HCEC 1CT (cell line): ENCODE measurements at regions not wholly inside any gene's neighbourhood (a gene's known extent, or its start where the extent isn't known, plus 50 kb on each side); places are given as distances from the start of the nearest gene placed in this dataset.
"Not testable (repeated sequence)": the region's sequence is repeated elsewhere in the genome, so short reads cannot be mapped to it uniquely, and the experiment has no call there.

Experiments used
- DNase-seq: peaks from one replicate; pipeline ENCODE4 v3.0.0-alpha.2; 2017

DNA sequence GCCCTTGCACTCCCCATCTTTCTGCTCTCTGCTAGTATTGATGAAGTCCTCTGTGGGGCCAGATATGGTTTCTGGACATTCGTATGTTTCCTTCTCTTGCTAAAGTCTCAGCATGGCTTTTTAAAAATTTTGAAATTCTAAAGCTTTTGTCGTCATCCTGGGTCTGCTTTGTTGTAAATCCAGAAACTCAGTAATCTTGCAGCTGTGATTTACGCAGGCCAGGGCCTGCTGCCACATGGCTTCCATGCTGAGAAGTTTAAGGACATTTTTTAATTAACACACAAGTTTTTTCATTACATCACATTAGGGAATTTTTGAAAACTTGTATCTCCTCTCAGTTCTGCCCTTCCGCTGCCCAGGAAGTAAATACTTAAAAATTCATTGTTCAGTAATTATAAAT, 686.1 kb upstream of the IGFBP3 start:
- no peak for DNase-seq

- no peak for DNase-seq
Measured at GRCh38 chr7:46606761-46607160, 685.7 kb upstream of the IGFBP3 start.

DNA sequence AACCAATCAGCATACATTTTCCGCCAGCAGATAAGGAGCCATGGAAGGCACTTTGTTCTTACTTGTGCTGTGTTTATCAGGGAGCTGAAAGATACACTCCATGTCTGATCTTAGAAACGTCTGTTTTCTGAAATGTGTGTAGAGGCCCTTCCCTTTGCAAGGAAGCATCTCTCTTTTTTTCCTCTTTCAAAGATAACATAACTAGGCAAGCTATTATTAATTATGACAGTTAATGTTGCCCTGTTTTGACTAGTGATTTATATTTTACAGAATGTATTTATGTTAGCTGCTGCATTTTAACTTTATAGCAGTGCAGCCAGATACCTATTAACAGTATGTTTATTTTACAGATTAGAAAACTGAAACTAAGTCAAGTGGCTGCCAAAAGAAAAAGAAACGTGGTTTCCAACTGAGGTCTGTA, 683.2 kb upstream of the IGFBP3 start:
- DNase-seq: no peak

GRCh38 chr7:46603780-46604179, 682.7 kb upstream of the IGFBP3 start:
- peak; percentile 79 for DNase-seq

GRCh38 chr7:46603296-46603752, 682.3 kb upstream of the IGFBP3 start:
- no peak for DNase-seq

GRCh38 chr7:46600340-46600739, 679.3 kb upstream of the IGFBP3 start:
- no peak for DNase-seq

- not testable (repeated sequence) for DNase-seq
Measured at GRCh38 chr7:46594831-46595230, 673.8 kb upstream of the IGFBP3 start.

DNA sequence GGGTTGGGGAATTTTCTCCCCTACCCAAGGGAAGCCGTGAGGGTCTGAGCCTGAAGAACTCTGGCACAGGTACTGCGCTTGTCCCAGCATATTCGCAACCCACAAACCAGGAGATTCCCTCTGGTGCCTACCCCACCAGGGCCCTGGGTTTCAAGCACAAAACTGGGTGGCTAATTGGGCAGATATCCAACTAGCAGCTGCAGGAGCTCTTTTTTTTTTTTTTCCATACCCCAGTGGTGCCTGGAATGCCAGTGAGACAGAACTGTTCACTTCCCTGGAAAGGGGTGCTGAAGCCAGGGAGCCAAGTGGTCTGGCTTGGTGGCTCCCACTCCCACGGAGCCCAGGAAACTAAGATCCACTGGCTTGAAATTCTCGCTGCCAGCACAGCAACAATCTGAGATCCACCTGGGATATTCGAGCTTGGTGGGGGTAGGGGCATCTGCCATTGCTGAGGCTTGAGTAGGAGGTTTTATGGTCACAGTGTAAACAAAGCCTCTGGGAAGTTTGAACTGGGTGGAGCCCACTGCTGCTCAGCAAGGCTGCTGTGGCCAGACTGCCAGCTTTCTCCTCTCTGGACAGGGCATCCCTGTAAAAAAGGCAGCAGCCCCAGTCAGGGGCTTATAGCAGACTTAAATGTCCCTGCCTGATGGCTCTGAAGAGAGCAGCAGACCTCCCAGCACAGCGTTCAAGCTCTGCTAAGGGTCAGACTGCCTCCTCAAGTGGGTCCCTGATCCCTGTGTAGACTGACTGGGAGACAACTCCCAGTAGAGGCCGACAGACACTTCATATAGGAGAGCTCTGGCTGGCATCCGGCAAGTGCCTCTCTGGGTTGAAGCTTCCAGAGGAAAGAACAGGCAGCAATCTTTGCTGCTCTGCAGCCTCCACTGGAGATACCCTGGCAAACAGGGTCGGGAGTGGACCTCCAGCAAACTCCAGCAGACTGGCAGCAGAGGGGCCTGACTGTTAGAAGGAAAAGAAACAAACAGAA, 670.1 kb upstream of the IGFBP3 start:
- not testable (repeated sequence) for DNase-seq

DNA sequence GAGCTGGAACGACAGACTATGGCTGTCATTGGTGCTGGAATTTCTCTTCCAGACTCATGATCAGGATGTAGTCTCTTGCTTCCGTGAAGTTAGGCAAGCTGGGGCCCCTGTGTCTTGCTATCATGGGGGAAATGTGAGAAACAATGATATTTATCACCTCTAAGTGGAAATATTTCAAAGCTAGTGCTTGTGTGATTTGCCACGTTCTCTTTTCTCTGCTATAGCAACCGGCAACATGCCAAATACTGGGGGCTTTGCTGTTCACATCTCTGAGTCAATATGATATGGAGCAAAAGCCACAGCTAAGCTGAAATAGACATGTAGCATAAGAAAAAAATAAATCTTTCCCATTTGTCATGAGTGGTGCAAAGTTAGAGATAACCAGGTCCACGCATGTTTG, 668.2 kb upstream of the IGFBP3 start:
- DNase-seq: no peak

- DNase-seq: peak; percentile 42
Measured at GRCh38 chr7:46586406-46586805, 665.3 kb upstream of the IGFBP3 start.

DNA sequence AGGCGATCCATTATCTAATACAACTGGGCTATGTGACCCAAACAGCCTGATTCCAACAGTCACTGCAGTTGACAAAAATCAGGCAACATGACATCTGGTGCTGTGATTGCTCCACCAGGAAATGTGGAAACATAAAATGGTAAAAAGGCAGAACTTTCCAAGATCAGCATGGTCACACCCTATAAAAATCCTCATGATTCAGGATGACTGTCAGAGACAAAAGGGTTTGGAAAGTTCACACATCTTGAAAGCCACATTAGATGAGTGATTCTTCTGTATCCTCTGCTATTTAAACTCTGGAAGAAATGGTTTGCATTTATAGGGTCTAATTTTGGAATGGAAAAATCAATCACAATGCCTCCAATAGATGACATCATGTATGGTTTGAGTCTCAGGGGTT, 662.6 kb upstream of the IGFBP3 start:
- peak; percentile 70 for DNase-seq

DNA sequence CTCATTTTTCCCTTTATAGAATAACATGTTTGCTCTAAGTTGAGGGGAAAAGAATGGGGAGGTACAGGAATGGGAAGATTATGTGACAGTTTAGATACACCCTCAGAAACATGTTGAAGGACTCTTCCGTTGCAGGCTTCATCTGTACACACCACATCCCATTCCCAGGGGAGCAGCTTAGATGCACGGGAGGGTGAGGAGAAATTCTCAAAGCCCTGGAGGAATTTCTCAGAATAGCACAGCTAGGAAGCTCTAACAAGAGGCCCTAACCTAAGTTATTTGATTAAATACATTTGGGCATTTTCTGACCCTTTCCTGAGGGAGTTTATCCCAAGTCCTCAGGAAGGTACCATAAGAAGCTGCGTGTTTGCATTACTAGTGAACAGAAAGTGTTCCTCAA, 660.2 kb upstream of the IGFBP3 start:
- no peak for DNase-seq

GRCh38 chr7:46580766-46581165, 659.7 kb upstream of the IGFBP3 start:
- no peak for DNase-seq

GRCh38 chr7:46577394-46577793, 656.3 kb upstream of the IGFBP3 start:
- DNase-seq: no peak

GRCh38 chr7:46576950-46577349, 655.9 kb upstream of the IGFBP3 start:
- DNase-seq: peak; percentile 43

GRCh38 chr7:46572691-46573090, 651.6 kb upstream of the IGFBP3 start:
- DNase-seq: no peak

DNA sequence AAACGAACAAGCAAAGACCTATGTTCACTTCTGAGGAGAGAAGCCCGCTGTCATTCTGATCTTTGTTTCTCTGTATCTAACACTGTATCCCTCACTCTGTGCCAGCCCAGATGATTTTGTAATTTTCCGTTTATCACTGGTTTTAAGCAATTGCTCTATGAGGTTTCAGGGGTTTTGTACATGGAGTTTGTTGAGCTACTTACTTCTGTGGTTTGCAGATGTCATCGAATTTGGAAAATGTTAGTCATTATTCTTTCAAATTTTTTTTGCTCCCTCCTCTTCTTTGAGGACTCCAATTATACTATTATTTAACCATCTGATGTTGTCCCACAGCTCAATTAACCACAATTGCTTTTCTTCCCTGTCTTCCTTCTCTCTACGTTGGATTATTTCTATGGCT, 650.9 kb upstream of the IGFBP3 start:
- no peak for DNase-seq

DNA sequence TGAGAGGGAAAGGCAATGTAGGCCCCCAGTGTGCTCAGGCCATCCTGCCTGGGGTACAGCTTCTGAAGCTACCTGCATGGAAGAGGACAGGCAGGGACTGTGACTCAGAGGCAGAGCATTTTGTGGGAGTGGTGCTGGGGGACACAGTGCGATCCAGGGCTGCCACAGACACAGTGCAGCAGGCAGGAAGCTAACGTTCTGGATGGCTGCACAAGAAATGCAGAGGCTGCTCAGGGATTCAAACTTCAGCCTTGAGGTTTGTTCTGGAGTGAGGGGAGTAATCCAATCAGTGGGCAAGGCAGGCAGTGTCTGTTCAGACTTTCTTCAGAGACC, 648.0 kb upstream of the IGFBP3 start:
- DNase-seq: no peak

- DNase-seq: no peak
Measured at GRCh38 chr7:46568420-46569132, 647.5 kb upstream of the IGFBP3 start.

- no peak for DNase-seq
Measured at GRCh38 chr7:46567858-46568257, 646.8 kb upstream of the IGFBP3 start.

- DNase-seq: peak; percentile 23
Measured at GRCh38 chr7:46566097-46566774, 645.2 kb upstream of the IGFBP3 start.

- no peak for DNase-seq
Measured at GRCh38 chr7:46565253-46566096, 644.4 kb upstream of the IGFBP3 start.
